T-helper 2 cell treated with Interferon-gamma antibody and Interleukin-4, amounts not matched to agents 100 ng/mL and 5 ng/mL, for 36 hours (primary cell): ENCODE measurements at regions not wholly inside any gene's neighbourhood (a gene's known extent, or its start where the extent isn't known, plus 50 kb on each side); places are given as distances from the start of the nearest gene placed in this dataset.

Experiments
- intact Hi-C: fragments of 100-400 bp; cut with micrococcal nuclease; formaldehyde crosslinking; loops from one replicate; pipeline ENCODE4 v1.15.1; 2023

DNA sequence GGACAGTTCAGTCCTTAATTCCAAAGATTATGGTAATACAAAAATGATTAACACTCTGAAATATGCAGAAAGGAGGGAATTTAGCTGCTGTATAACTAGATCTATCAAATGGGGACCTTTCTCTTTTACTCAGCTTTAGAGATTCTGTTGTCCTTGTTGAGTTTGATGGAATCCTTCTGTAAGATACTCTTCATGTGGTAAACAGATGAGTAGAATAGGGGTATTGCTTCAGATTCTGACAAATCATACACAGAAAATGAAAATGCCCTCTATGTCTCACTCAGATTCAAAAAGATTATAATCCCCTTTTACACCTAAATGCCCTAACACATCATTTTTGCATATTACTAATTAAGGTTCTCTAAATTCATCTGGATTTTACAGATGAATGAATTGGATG lies 50.7 kb downstream of the ARHGAP35 start:
- intact Hi-C loops, result no loop called here

DNA sequence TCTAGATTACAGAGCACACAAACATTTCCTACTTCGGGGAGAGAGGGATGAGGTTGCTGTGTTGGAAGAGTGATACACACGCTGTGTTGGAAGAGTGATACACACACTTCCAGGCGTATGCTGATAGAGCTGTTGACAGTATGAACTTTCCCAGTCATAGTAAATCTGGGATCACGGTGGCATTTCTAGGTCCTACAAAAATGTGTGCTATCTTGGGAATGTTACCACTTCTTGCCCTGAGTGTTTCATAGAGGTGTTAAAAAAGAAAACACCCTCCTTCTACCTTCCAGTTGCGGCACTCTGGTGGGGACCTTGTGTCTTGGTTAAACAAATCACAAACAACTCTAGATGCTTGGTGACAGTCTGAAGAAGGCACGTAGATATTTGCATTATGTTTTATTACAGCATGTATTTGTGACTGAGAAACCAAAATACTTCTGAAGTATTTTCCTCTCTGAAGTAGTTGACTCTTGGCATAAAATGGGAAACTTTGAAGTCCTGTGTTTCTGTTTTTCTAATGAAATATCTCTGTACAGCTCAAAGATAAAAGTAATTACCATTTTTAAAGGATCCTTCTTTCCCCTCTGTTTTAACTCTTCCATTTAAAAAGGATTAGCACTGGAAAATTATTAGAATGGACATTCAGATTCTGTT lies 52.5 kb downstream of the ARHGAP35 start:
- intact Hi-C loops, result no loop called here

DNA sequence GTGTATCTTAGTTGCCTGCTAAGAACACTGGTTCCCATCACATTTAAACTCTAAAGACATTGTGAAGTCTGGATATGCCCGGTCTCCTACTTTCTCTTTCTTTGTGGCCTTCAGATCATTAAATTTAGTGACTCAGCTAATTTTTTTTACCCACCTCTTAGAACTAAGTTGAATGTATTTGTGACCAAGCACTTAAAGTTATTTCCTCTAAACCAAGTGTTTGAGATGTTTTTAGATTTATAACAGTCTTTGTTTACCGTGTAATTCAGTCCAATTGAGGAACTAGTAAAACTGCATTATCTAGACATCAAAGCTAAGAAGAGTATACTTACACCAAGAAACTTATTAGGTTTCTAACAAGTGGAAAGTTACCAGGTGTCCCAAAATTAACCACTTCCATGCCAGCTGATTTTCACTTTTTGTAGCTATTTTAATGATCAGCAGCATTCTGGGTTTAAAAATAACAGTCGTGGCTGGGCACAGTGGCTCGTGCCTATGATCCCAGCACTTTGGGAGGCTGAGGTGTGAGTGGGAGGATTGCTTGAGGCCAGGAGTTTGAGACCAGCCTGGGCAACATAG lies 53.1 kb downstream of the ARHGAP35 start:
- intact Hi-C loops, result no loop called here

GRCh38 chr19:46915386-46915785 lies 54.6 kb downstream of the ARHGAP35 start:
- intact Hi-C loops, result loop anchor here (5.0 kb wide), 1 partner anchor 37 kb away; no protein-coding TSS in a partner anchor

- intact Hi-C loops, result loop anchor here (5.0 kb wide), 1 partner anchor 35 kb away; no protein-coding TSS in a partner anchor
Measured at GRCh38 chr19:46917002-46917401, 56.2 kb downstream of the ARHGAP35 start.

- intact Hi-C loops, result loop anchor here (5.0 kb wide), 1 partner anchor 33 kb away; no protein-coding TSS in a partner anchor
Measured at GRCh38 chr19:46919324-46919723, 58.5 kb downstream of the ARHGAP35 start.

- intact Hi-C loops, result no loop called here
Measured at GRCh38 chr19:46920362-46920761, 59.6 kb downstream of the ARHGAP35 start.

GRCh38 chr19:46921071-46921470 lies 60.3 kb downstream of the ARHGAP35 start:
- intact Hi-C loops, result no loop called here

GRCh38 chr19:46922465-46922864 lies 61.7 kb downstream of the ARHGAP35 start:
- intact Hi-C loops, result no loop called here

DNA sequence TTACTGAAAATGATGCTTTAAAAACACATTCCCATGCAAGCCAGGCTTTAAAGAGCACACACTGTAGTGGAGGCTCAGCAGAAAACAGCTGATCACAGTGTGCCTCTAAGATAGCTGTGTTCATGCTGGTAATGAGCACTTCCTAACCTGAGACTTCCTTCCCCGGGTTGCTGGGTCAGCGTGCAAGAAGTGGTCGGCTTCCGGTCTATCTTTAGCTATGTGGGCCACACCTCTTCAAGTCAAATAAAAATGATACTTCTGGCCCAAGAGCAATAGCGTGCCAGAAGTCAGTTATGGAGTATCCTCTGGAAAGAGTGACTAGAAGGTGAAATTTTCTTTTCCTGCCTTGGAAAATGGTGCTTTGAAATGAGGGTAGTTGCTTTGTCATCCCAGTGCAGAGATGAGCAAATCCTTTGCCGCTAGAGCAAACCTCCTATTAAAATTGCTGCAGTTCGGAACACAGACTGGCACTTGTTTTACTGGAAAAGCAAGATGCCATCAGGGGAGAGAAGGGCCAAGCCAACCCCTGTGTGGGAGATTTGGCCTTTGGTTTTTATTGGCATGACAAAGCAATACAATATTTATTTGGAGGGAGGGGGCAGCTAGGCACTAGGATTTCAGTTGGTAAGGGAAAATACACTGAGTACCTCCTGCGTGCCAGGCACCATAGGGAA lies 64.2 kb downstream of the ARHGAP35 start:
- intact Hi-C loops, result no loop called here

GRCh38 chr19:46925548-46925950 lies 64.8 kb downstream of the ARHGAP35 start:
- intact Hi-C loops, result no loop called here

GRCh38 chr19:46926170-46927071 lies 65.6 kb downstream of the ARHGAP35 start:
- intact Hi-C loops, result no loop called here

DNA sequence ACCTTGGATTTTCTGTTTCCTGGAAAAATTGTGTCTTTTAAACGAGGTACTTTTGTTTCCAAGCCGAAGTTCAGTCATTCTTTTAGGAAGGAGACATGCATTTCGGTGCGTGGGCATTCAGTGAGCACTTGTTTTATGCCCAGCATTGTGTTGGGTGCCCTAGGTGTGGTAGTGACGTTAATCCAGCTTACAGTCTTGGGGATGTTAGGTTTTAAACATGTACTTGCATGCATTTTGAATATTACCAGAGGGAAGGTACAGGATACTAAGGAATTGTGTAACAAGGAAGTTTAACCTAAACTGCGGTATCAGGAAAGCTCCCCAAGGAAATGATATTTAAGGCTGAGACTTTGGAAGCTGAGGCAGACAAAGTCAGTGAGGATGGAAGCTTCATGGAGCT lies 66.3 kb downstream of the ARHGAP35 start:
- intact Hi-C loops, result no loop called here

DNA sequence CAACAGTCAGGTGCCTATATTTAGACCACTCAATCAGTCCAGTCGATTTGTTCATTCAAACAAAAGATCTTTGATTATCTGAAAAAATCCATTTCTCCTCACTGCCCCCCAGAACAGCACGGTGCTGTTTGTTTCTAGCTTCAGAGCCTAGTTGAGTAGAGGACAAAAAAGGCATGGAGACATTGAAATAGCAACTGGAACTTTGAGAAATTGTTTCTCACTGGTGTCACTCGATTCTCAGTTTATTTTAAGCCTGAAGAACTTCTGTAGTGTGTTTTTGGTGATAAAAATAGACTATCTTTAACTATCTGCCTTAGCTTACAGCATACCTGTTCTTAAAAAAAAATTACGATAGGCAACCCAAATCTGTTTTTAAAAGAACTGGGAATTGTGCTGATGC lies 67.1 kb downstream of the ARHGAP35 start:
- intact Hi-C loops, result no loop called here

DNA sequence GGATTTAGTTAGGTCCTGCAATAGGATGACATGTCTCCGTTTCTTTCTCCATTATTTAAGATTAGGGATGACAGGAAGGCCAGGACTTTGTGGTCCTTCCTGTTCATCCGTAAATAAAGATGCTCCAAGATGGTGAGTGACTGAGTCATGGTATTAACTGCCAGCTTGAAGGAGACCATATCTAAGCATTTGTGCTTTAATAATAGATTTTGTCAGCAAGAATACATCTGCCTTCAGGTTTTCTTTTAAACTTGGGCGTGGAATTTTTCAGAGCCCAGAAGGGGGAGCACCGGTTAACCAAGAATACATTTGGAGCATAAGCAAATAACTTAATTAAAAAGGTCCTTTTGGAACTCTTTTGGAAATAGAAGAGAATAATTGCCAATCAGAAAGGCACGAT lies 68.2 kb downstream of the ARHGAP35 start:
- intact Hi-C loops, result no loop called here

DNA sequence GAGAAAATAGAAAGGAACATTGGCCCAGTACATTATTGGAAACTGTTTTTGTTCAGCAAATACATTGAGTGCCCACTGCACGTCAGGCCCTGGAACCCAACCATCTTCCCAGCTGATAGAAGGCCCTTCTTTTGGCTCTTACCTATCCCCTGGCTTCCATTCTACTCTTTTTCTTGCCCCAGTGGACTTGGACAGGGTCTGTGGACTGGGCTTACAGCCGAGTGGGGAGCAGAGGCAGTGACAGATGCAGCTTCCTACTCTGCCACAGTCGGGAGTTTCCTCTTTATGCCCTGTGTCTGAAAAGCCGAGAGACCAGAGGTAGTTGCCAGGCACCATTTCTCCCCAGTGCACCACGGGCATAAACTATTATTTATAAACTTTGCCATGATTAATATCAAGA lies 70.4 kb downstream of the ARHGAP35 start:
- intact Hi-C loops, result no loop called here

DNA sequence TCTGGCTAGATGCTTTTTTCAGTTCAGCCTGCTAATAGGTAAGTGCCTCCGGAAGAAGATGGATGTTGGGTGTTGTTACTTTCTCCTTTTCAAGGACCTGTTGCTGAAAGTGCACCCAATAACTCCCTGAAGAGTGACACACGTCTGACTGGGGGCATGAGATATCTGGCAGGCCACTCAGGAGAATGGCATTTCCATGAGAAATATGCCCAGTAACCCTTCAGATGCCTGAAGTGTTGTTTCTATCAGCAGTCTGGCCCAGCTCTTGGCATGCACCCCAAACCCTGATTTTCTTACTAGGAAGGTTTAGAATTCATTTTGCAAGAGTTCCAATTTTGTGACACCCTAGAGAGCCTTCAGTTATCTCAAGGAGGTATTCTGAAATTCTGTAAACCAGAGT lies 71.5 kb downstream of the ARHGAP35 start:
- intact Hi-C loops, result no loop called here

DNA sequence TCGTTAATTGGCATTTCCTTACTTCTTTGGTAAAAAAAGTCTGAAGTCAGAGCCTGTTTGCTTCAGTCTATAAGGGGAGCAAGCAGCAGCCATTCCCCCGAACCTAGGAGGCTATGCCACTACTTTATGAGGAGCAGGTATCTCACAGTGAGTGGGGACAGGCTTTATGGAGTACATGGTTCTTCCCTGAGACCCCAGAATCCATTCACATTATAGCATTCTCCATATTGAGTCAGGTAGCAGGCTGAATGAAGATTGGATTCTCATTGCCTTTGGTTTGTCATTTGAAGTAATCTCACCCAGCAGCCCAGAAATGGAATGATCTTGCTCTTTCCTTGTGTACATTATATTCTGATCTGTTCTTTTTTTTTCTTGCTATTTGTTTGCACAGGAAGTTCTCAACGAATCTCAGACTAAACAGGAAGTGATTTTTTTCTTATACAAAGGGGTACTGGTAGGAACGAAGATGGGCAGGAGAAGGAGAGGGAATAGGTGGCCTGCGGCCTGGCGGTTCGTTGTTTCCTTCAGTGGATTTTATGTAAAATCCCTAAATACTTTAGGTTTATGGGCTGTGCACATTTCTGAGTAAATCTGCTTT lies 74.4 kb downstream of the ARHGAP35 start:
- intact Hi-C loops, result loop anchor here (1.0 to 5.0 kb wide), 2 partner anchors 20 to 57 kb away; no protein-coding TSS in a partner anchor

DNA sequence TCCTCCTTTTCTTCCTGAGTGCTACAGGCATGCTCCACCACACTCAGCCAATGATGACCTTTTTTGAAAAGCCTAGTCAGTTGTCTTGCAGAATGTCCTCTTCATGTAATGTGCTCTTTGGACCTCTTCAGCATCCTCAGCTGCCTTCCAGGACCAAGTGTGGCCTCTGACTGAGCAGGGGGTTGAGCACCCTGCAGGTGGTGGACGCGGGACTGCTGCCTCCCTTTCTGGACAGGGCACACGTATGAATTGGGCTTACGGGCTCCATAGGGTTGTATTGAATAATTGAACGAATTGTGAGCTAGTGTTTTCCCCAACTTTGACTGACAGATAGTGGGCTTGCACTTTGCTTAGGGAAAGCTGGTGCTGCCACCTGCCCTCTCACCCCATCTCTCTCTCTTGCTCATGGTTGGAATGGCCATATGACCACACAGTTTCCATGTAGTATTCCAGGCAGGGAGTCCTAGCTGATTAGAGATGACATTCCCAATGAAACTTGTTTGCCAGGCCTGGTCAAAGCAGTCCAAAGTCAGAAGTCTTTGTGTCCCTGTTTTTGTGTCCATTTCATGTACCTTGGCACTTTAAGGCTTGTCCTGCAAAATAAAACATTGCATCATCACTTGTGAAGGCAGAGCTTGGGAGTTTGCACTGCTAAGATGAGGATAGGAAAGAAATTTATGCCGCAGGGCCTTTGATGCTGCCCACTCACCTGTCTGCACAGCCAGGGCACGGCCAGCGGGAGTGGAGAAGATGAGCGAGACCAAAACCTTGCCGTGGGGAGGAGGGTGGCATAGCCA lies 76.3 kb upstream of the NPAS1 start:
- intact Hi-C loops, result no loop called here

- intact Hi-C loops, result no loop called here
Measured at GRCh38 chr19:46944123-46944748, 75.4 kb upstream of the NPAS1 start.
